AG10803 (cell line): ENCODE measurements at regions not wholly inside any gene's neighbourhood (a gene's known extent, or its start where the extent isn't known, plus 50 kb on each side); places are given as distances from the start of the nearest gene placed in this dataset.
A peak's percentile ranks its signal among the peaks of the same experiment; 100 is the strongest.
"Not testable (repeated sequence)": the region's sequence is repeated elsewhere in the genome, so short reads cannot be mapped to it uniquely, and the experiment has no call there.

Experiments used
- DNase-seq: peaks from one replicate; pipeline ENCODE4 v3.0.0; 2010; ENCODE audit warnings: low read depth
- H3K4me3 ChIP-seq: 2 replicates; pipeline ENCODE4 v1.5.1; 2011; ENCODE audit warnings: mild to moderate bottlenecking, low read length, control low read depth
- CTCF ChIP-seq: conservative IDR thresholded peaks from 2 replicates; pipeline ENCODE4 v1.5.1; 2011; ENCODE audit warnings: mild to moderate bottlenecking, low read length, control low read depth, inconsistent platforms

GRCh38 chr6:169088762-169089161 lies 164.9 kb downstream of the THBS2 start:
- H3K4me3 ChIP-seq: no peak overlapping the region
- no peak for TF ChIP-seq CTCF
- no peak for DNase-seq

GRCh38 chr6:169087443-169088041 lies 166.1 kb downstream of the THBS2 start:
- TF ChIP-seq CTCF: no peak
- no peak overlapping the region for H3K4me3 ChIP-seq
- DNase-seq: peak; percentile 64

DNA sequence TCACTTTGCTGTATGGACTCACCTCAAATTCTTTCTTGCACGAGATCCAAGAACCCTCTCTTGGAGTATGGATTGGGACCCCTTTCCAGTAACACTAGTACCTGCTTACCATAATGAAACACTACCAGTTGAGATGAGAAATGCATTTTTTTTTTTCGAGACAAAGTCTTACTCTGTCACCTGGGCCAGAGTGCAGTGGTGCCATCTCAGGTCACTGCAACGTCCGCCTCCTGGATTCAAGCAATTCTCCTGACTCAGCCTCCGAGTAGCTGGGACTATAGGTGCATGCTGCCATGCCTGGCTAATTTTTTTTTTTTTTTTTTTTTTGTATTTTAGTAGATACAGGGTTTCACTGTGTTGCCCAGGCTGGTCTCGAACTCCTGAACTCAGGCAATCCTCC lies 167.0 kb downstream of the THBS2 start:
- H3K4me3 ChIP-seq, DNase-seq: not testable (repeated sequence)

DNA sequence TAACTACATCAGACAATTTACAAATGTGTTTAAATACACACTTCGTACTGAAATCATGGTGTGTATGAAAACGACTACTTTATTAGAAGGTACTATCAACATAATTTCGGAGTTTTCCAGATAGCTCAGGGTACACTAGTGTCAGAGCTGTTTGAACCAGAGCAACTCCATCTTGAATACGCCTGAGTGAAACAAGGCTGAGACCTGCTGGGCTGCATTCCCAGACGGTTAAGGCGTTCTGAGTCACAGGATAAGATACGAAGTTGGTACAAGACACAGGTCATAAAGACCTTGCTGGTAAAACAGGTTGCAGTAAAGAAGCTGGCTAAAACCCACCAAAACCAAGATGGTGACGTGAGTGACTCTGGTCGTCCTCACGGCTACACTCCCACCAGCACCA lies 167.6 kb downstream of the THBS2 start:
- no peak for TF ChIP-seq CTCF
- H3K4me3 ChIP-seq: no peak overlapping the region
- no peak for DNase-seq

- H3K4me3 ChIP-seq: no peak overlapping the region
- no peak for TF ChIP-seq CTCF
- no peak for DNase-seq
These were observed 168.2 kb downstream of the THBS2 start for GRCh38 chr6:169085466-169085865.

DNA sequence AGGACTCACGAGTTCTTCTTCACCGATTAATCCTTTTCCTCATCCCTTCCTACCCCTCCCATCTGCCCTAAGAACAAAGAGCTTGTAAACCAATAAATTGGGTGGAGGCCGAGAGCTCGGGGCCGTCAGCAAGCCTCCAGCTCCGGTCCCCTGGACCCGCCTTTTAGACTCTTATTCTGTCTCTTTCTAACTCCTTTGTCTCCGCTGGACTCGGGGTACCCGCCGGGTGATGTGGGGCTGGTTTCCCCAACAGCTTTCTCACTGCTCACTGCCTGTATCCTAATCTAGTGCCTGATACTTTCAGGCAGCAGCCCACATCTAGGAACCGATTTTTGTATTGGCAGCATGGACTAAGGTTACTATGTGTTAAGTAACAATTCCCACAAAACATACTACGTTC lies 169.1 kb downstream of the THBS2 start:
- H3K4me3 ChIP-seq, DNase-seq: not testable (repeated sequence)

DNA sequence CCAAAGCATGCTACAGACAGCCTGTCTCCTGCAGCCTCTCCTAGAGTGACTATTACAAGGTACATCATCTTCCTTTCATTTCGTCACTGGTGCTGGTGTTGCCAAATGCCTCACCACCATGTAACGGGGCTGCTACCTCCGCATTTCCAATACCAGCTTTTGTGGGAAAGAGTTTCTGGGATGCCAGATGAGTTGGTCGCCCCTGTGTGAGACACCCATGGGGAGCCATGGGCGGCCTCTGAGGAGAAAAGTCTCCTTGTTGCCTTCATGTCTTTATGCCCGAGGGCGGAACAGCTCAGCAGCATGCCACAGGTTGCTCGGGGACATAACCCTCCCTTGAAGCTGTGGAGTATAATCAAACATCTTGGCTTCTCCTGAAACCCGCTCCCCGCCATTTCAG lies 169.6 kb downstream of the THBS2 start:
- DNase-seq: no peak
- no peak overlapping the region for H3K4me3 ChIP-seq
- TF ChIP-seq CTCF: no peak

DNA sequence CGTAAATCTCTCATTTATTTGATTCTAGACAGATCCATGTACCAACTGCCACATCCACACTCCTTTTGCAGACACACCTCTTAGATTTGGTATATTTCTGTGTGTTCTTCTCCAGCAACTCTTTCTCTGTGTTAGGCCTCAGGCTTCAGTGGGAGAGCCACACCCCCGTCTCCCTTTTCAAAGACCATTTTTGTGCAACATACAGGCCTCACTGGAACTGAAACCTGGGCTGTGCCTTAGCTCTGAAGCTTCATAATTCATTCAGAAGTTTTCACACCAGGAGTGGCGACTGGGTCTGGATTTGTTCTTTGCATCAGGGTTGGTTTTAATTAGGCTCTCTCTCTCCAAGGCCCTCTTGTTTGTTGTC lies 170.2 kb downstream of the THBS2 start:
- H3K4me3 ChIP-seq: no peak overlapping the region
- no peak for TF ChIP-seq CTCF
- no peak for DNase-seq
